Endothelial cell of umbilical vein (primary cell): ENCODE measurements at regions not wholly inside any gene's neighbourhood (a gene's known extent, or its start where the extent isn't known, plus 50 kb on each side); places are given as distances from the start of the nearest gene placed in this dataset.

Experiments
- POLR2A ChIP-seq: IDR thresholded peaks from 2 replicates; pipeline ENCODE4 v1.6.1; 2012; ENCODE audit warnings: low read depth, mild to moderate bottlenecking, control low read depth, low read length
- POLR2AphosphoS5 ChIP-seq: IDR thresholded peaks from 2 replicates; pipeline ENCODE4 v1.6.1; 2012; ENCODE audit warnings: low read depth, mild to moderate bottlenecking, control low read depth, low read length, moderate library complexity; ENCODE audit not compliant: insufficient read depth
- TF ChIP-seq, protein P1 (sequence below), 2 donors: IDR thresholded peaks; 1 replicate in 1 of 2; 2 replicates in 1 of 2; pipeline ENCODE4 v1.5.1; 2011; ENCODE audit warnings: low read length in 2 of 2, mild to moderate bottlenecking in 2 of 2, moderate library complexity in 2 of 2, control low read depth in 1 of 2, inconsistent platforms in 1 of 2, low read depth in 1 of 2; ENCODE audit not compliant: insufficient read depth in 1 of 2; ENCODE audit errors: extremely low read depth in 1 of 2

DNA sequence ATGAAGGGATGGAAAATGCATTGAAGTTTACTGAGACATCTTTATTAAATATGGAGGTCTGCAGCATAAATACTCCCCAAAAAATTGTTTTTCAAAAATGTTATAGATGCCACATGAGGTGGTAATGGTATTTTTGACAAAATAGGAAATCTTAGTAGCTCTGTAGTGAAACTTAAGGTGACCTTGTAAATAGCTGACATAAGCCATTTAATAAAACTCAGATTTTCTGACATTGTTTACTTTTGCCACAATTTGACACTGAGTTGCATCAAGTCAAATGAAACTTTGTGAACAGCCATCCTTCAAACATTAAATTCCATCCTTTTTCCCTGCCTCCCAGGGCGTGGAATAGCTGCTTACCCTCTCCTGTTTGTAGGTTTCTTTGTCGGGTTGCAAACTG lies 953.1 kb downstream of the PCDH17 start:
- TF ChIP-seq POLR2AphosphoS5 (no peak), POLR2A (no peak)
- TF ChIP-seq, protein P1, sequence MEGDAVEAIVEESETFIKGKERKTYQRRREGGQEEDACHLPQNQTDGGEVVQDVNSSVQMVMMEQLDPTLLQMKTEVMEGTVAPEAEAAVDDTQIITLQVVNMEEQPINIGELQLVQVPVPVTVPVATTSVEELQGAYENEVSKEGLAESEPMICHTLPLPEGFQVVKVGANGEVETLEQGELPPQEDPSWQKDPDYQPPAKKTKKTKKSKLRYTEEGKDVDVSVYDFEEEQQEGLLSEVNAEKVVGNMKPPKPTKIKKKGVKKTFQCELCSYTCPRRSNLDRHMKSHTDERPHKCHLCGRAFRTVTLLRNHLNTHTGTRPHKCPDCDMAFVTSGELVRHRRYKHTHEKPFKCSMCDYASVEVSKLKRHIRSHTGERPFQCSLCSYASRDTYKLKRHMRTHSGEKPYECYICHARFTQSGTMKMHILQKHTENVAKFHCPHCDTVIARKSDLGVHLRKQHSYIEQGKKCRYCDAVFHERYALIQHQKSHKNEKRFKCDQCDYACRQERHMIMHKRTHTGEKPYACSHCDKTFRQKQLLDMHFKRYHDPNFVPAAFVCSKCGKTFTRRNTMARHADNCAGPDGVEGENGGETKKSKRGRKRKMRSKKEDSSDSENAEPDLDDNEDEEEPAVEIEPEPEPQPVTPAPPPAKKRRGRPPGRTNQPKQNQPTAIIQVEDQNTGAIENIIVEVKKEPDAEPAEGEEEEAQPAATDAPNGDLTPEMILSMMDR (IDR thresholded peaks at IDR 0.05; ENCODE audit: extremely low read depth in 1 of 2, insufficient read depth in 1 of 2, low read depth in 1 of 2, low read length in 2 of 2): no peak
